ENCODE measurements at regions not wholly inside any gene's neighbourhood (a gene's known extent, or its start where the extent isn't known, plus 50 kb on each side); places are given as distances from the start of the nearest gene placed in this dataset.

DNA sequence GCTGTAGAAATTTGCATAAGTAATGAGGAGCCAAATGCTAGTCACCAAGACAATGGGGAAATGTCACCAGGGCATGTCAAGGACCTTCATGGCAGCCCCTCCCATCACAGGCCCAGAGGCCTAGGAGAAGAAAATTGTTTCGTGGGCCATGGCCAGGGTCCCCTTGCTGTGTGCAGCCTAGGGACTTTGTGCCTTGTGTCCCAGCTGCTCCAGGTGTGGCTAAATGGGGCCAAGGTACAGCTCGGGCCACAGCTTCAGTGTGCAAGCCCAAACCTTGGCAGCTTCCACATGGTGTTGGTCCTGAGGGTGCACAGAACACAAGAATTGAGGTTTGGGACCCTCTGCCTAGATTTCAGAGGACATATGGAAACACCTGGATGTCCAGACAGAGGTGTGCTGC, 208.8 kb upstream of the TBC1D5 start:
- TF ChIP-seq, protein P1, sequence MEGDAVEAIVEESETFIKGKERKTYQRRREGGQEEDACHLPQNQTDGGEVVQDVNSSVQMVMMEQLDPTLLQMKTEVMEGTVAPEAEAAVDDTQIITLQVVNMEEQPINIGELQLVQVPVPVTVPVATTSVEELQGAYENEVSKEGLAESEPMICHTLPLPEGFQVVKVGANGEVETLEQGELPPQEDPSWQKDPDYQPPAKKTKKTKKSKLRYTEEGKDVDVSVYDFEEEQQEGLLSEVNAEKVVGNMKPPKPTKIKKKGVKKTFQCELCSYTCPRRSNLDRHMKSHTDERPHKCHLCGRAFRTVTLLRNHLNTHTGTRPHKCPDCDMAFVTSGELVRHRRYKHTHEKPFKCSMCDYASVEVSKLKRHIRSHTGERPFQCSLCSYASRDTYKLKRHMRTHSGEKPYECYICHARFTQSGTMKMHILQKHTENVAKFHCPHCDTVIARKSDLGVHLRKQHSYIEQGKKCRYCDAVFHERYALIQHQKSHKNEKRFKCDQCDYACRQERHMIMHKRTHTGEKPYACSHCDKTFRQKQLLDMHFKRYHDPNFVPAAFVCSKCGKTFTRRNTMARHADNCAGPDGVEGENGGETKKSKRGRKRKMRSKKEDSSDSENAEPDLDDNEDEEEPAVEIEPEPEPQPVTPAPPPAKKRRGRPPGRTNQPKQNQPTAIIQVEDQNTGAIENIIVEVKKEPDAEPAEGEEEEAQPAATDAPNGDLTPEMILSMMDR (IDR thresholded peaks at IDR 0.05) = no peak
- DNase-seq (ENCODE audit: low spot score) = no peak
- Mint-ChIP-seq H3K27me3 (ENCODE audit: low read depth) (no peaks in the 10 kb centered on the region), H3K27ac (ENCODE audit: unreplicated experiment) (no peak overlapping the region), H3K4me3 (ENCODE audit: unreplicated experiment) (no peak overlapping the region), H3K36me3 (ENCODE audit: low read depth) (no peaks in the 10 kb centered on the region), H3K4me1 (ENCODE audit: low read depth) (no peaks in the 10 kb centered on the region), H3K9me3 (ENCODE audit: low read depth) (no peaks in the 10 kb centered on the region)

DNA sequence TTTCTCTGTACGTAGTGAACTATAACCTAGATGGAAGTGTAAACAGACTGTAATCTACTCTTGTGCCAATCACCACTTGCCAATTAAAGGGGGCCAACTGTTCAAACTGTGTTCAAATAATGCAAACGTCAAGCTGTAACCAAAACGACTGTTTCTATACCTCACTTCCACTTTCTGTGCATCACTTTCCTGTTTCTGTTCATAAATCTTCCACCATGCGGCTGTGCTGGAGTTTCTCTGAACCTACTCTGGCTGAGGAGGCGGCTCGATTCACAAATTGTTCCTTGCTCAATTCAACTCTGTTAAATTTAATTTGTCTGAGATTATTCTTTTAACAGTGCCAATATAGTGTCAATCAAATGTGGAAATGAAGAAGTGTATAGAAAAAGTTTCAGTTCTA, 206.7 kb upstream of the TBC1D5 start:
- Mint-ChIP-seq H3K4me1 (ENCODE audit: low read depth) (peaks cover 8% of the 10 kb centered on the region), H3K27me3 (ENCODE audit: low read depth) (no peaks in the 10 kb centered on the region), H3K27ac (ENCODE audit: unreplicated experiment) (no peak overlapping the region), H3K4me3 (ENCODE audit: unreplicated experiment) (no peak overlapping the region), H3K9me3 (ENCODE audit: low read depth) (no peaks in the 10 kb centered on the region), H3K36me3 (ENCODE audit: low read depth) (no peaks in the 10 kb centered on the region)
- TF ChIP-seq, protein P1 (IDR thresholded peaks at IDR 0.05) = no peak
- no peak for DNase-seq (ENCODE audit: low spot score)

DNA sequence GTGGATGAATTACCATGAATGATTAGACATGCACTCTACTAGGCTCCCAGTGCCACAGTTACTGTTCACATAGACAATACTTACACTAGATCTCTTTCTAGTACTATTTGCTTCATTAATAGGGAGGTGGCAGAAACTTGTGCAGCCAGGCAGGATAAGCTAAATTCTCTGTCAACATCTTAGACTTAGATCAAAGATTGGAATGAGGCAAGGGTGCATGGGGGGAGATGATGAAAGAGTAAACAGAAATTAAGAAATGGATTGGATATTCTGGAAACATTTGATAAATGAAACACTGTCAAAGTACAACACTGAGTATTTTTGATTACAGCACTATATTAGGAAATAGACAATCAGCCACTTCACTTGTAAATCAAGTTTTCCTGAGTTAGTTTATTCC, 205.4 kb upstream of the TBC1D5 start:
- Mint-ChIP-seq H3K36me3 (ENCODE audit: low read depth) (no peaks in the 10 kb centered on the region), H3K27ac (ENCODE audit: unreplicated experiment) (no peak overlapping the region), H3K9me3 (ENCODE audit: low read depth) (no peaks in the 10 kb centered on the region), H3K27me3 (ENCODE audit: low read depth) (no peaks in the 10 kb centered on the region), H3K4me1 (ENCODE audit: low read depth) (peaks cover 8% of the 10 kb centered on the region), H3K4me3 (ENCODE audit: unreplicated experiment) (no peak overlapping the region)
- TF ChIP-seq, protein P1 (IDR thresholded peaks at IDR 0.05) = no peak
- DNase-seq (ENCODE audit: low spot score) = no peak

DNA sequence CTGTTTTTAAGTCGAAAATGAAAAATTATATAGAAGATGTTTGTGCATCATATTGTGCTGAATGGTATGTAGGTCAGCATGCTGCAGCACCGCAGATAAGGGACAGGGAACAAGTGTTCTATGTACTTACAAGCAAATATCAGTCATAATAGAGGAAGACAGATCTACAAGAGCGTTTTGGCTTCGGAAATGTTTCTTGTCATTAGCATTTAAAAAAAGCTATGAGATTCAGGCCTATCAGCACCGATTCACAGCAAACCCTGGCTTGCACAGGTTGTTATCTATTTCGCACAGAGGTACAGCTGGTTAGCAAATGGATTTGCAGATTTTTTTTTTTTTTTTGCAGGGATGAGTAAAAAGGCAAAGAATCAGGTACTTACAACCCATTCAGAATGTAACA, 204.2 kb upstream of the TBC1D5 start:
- Mint-ChIP-seq H3K4me1 (ENCODE audit: low read depth) (peaks cover 14% of the 10 kb centered on the region), H3K9me3 (ENCODE audit: low read depth) (no peaks in the 10 kb centered on the region), H3K36me3 (ENCODE audit: low read depth) (no peaks in the 10 kb centered on the region), H3K4me3 (ENCODE audit: unreplicated experiment) (no peak overlapping the region), H3K27ac (ENCODE audit: unreplicated experiment) (no peak overlapping the region), H3K27me3 (ENCODE audit: low read depth) (no peaks in the 10 kb centered on the region)
- TF ChIP-seq, protein P1 (IDR thresholded peaks at IDR 0.05) = no peak
- DNase-seq (ENCODE audit: low spot score) = no peak

DNA sequence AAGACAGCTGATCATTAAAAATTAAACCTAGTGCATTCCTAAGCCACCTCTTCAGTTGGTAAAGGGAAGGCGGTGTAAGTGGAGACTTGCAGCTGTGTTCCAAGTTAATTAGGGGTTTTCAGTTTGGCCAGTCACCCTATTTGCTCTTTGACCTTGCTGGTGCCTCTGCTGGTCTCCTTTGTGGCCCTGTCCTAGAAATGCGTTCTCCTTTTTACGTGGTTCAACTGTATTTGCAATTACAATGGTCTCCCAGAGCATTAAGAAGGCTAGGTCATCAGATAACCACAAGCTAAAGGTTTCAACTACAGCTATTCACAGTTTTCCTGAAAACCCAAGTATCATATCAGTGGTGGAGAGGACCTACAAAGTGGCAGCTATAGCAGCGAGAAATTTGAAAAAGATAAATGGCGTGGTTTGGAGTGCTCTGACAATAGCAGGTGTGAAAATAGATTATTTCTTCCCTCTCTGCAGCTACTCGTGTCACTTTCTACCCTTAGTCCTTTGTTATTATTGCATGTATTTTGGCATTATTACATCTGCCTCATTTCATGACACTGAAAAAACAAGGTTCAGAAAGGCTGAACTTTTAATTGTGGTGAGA, 203.5 kb upstream of the TBC1D5 start:
- Mint-ChIP-seq H3K4me3 (ENCODE audit: unreplicated experiment) (no peak overlapping the region), H3K27ac (ENCODE audit: unreplicated experiment) (no peak overlapping the region), H3K27me3 (ENCODE audit: low read depth) (no peaks in the 10 kb centered on the region), H3K9me3 (ENCODE audit: low read depth) (no peaks in the 10 kb centered on the region), H3K36me3 (ENCODE audit: low read depth) (no peaks in the 10 kb centered on the region), H3K4me1 (ENCODE audit: low read depth) (peaks cover 20% of the 10 kb centered on the region)
- no peak for DNase-seq (ENCODE audit: low spot score)
- TF ChIP-seq, protein P1 (IDR thresholded peaks at IDR 0.05) = no peak

All from chondrocyte (in vitro differentiated cells).